GM23248 (cell line): ENCODE measurements at regions not wholly inside any gene's neighbourhood (a gene's known extent, or its start where the extent isn't known, plus 50 kb on each side); places are given as distances from the start of the nearest gene placed in this dataset.

Experiments used
- EZH2 ChIP-seq: fragments of 200-600 bp; sonication (generic); IDR thresholded peaks from 2 replicates; pipeline ENCODE4 v1.6.1; 2018; ENCODE audit warnings: antibody characterized with exemption, mild to moderate bottlenecking; ENCODE audit not compliant: insufficient read depth, poor library complexity, severe bottlenecking
- EZH2phosphoT487 ChIP-seq: fragments of 200-600 bp; sonication (generic); IDR thresholded peaks from 2 replicates; pipeline ENCODE4 v1.6.1; 2018; ENCODE audit warnings: antibody characterized with exemption, moderate library complexity, mild to moderate bottlenecking, low read depth; ENCODE audit not compliant: insufficient read depth

DNA sequence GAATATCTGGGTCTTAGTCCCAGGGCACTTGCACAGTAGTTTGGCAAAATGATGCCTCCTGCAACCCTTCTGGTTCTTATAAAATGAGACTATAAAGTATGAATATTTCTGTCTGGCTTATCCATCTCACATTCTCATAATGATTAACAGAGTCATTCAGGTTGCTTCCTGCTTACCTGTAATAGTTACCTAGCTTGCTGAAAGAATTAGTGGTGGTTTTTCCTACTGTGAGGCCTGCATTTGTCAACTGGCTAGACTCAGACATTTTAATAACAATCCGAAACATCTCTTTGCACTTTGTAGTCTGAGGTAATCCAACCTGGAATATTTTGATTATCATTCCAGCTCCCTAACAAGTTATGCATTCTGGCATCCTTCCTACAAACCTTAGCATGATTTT lies 75.6 kb upstream of the POU1F1 start:
- TF ChIP-seq EZH2: no peak
- TF ChIP-seq EZH2phosphoT487: no peak
